ENCODE measurements at regions not wholly inside any gene's neighbourhood (a gene's known extent, or its start where the extent isn't known, plus 50 kb on each side); places are given as distances from the start of the nearest gene placed in this dataset.

GRCh38 chr4:182074810-182075209, 168.4 kb upstream of the TENM3 start:
- intact Hi-C loops (cut with DNase I): no loop called here
- no peak for TF ChIP-seq CTCF (IDR thresholded peaks at IDR 0.05)
- TF ChIP-seq POLR2AphosphoS5 (IDR thresholded peaks at IDR 0.05): no peak
- no peak for TF ChIP-seq POLR2A (IDR thresholded peaks at IDR 0.05; ENCODE audit: low read depth)
- TF ChIP-seq EP300 (IDR thresholded peaks at IDR 0.05): no peak

GRCh38 chr4:182082910-182083309, 160.3 kb upstream of the TENM3 start:
- Histone ChIP-seq H3K4me3 (no peak overlapping the region), H3K4me1 (no peaks in the 10 kb centered on the region), H3K36me3 (no peaks in the 10 kb centered on the region), H3K9me3 (no peaks in the 10 kb centered on the region), H3K27ac (replicated peaks in 1 of 4) (no peak overlapping the region), H3K27me3 (no peaks in the 10 kb centered on the region)
- intact Hi-C loops (cut with DNase I): no loop called here
- DNase-seq (ENCODE audit: extremely low spot score): no peak
- no peak for TF ChIP-seq POLR2A (IDR thresholded peaks at IDR 0.05; ENCODE audit: low read depth)
- TF ChIP-seq EP300 (IDR thresholded peaks at IDR 0.05): no peak

More at GRCh38 chr4:182074810-182075209, 168.4 kb upstream of the TENM3 start:
- Histone ChIP-seq H3K4me3 (no peak overlapping the region), H3K36me3 (no peaks in the 10 kb centered on the region), H3K4me1 (no peaks in the 10 kb centered on the region), H3K27ac (replicated peaks in 1 of 4) (no peak overlapping the region), H3K27me3 (no peaks in the 10 kb centered on the region), H3K9me3 (no peaks in the 10 kb centered on the region)
- DNase-seq (ENCODE audit: extremely low spot score): no peak
- WGBS: 83% methylated on average over 6 of the region's 6 CpGs

- intact Hi-C loops (cut with DNase I): no loop called here
- no peak overlapping the region for H3K27ac ChIP-seq (replicated peaks in 1 of 4)
- H3K4me1 ChIP-seq: no peaks in the 10 kb centered on the region
- H3K27me3 ChIP-seq: no peaks in the 10 kb centered on the region
- no peaks in the 10 kb centered on the region for H3K9me3 ChIP-seq
- H3K4me3 ChIP-seq: no peak overlapping the region
- no peaks in the 10 kb centered on the region for H3K36me3 ChIP-seq
- no peak for TF ChIP-seq POLR2A (IDR thresholded peaks at IDR 0.05; ENCODE audit: low read depth)
- no peak for TF ChIP-seq CTCF (IDR thresholded peaks at IDR 0.05)
- no peak for TF ChIP-seq POLR2AphosphoS5 (IDR thresholded peaks at IDR 0.05)
- TF ChIP-seq EP300 (IDR thresholded peaks at IDR 0.05): no peak
- DNase-seq (ENCODE audit: extremely low spot score): no peak
- 86% methylated on average over 8 of the region's 8 CpGs for WGBS
These were observed 159.4 kb upstream of the TENM3 start for GRCh38 chr4:182083671-182084410.

- Histone ChIP-seq H3K4me3 (no peak overlapping the region), H3K27me3 (no peaks in the 10 kb centered on the region), H3K9me3 (no peaks in the 10 kb centered on the region), H3K36me3 (no peaks in the 10 kb centered on the region), H3K4me1 (no peaks in the 10 kb centered on the region), H3K27ac (replicated peaks in 1 of 4) (no peak overlapping the region)
- intact Hi-C loops (cut with DNase I): no loop called here
- TF ChIP-seq POLR2AphosphoS5 (IDR thresholded peaks at IDR 0.05) (no peak), CTCF (IDR thresholded peaks at IDR 0.05) (no peak), POLR2A (IDR thresholded peaks at IDR 0.05; ENCODE audit: low read depth) (no peak), EP300 (IDR thresholded peaks at IDR 0.05) (no peak)
- WGBS: 51% methylated on average over 4 of the region's 4 CpGs
- DNase-seq (ENCODE audit: extremely low spot score): no peak
These were observed 158.1 kb upstream of the TENM3 start for GRCh38 chr4:182085051-182085480.

GRCh38 chr4:182089326-182089725, 153.9 kb upstream of the TENM3 start:
- 97% methylated on average over 2 of the region's 2 CpGs for WGBS
- Histone ChIP-seq H3K4me3 (no peak overlapping the region), H3K27me3 (no peaks in the 10 kb centered on the region), H3K27ac (replicated peaks in 1 of 4) (no peak overlapping the region), H3K4me1 (no peaks in the 10 kb centered on the region), H3K9me3 (no peaks in the 10 kb centered on the region), H3K36me3 (no peaks in the 10 kb centered on the region)
- no peak for TF ChIP-seq EP300 (IDR thresholded peaks at IDR 0.05)
- no peak for TF ChIP-seq CTCF (IDR thresholded peaks at IDR 0.05)
- TF ChIP-seq POLR2A (IDR thresholded peaks at IDR 0.05; ENCODE audit: low read depth): no peak
- no peak for TF ChIP-seq POLR2AphosphoS5 (IDR thresholded peaks at IDR 0.05)
- intact Hi-C loops (cut with DNase I): no loop called here
- no peak for DNase-seq (ENCODE audit: extremely low spot score)

Measured in esophagus muscularis mucosa (tissue), 4 donors.